C4-2B (cell line): ENCODE measurements at regions not wholly inside any gene's neighbourhood (a gene's known extent, or its start where the extent isn't known, plus 50 kb on each side); places are given as distances from the start of the nearest gene placed in this dataset.

Experiments used
- ZFX ChIP-seq: fragments of 450-650 bp; IDR thresholded peaks from 2 replicates; pipeline ENCODE4 v1.6.1; 2017
- TF ChIP-seq, protein P1 (sequence below): fragments of 450-650 bp; conservative IDR thresholded peaks from 2 replicates; pipeline ENCODE4 v1.5.1; 2017; ENCODE audit warnings: mild to moderate bottlenecking

DNA sequence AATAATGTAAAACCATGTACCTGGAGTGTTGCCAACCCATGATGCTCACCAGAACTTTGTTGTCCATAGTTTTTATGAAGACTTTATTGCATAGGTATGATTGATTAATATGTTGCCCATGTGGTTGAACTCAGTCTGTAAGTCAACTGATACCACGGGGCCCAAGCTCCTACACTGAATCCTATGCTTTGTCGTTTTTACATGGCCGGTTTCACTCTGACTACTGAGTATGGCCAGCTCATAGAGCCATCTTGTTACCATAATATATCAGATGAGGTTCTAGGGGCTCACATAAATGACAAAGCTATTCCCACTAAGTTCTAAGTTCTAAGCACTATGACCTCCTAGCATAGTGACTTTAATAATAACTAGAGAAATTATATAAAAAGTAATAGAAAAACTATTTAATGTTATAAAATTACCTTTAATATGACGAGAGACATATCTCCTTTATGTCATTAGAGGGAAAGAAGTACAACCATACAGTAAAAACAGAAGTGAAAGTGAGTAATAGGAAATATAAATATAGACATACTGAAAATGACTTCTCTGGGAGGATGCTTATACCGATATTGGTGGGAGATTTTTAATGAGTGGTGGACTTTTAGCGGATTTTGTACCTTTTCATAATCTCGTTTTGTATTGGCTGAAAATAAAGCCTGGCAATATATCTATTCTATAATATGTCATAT, 983.4 kb upstream of the PRMT6 start:
- TF ChIP-seq, protein P1, sequence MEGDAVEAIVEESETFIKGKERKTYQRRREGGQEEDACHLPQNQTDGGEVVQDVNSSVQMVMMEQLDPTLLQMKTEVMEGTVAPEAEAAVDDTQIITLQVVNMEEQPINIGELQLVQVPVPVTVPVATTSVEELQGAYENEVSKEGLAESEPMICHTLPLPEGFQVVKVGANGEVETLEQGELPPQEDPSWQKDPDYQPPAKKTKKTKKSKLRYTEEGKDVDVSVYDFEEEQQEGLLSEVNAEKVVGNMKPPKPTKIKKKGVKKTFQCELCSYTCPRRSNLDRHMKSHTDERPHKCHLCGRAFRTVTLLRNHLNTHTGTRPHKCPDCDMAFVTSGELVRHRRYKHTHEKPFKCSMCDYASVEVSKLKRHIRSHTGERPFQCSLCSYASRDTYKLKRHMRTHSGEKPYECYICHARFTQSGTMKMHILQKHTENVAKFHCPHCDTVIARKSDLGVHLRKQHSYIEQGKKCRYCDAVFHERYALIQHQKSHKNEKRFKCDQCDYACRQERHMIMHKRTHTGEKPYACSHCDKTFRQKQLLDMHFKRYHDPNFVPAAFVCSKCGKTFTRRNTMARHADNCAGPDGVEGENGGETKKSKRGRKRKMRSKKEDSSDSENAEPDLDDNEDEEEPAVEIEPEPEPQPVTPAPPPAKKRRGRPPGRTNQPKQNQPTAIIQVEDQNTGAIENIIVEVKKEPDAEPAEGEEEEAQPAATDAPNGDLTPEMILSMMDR: no peak
- no peak for TF ChIP-seq ZFX
